ENCODE measurements at regions not wholly inside any gene's neighbourhood (a gene's known extent, or its start where the extent isn't known, plus 50 kb on each side); places are given as distances from the start of the nearest gene placed in this dataset.

DNA sequence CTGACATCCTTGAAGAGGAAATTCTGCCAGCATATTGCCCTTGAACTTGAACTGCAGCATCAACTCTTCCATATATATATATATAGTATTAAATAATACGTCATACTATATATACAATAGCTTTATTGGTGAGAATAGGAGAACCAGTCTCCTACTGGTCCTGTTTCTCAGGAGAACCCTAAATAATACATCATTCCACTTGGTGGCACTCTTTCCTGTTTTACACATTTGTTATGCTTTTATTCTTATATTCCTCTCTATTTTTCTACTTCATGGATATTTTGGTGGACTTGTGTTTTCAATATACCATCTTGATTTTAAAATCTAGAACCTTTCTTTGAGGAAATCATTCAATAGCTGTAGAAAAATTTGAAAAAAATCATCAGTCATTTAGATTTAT, 193.3 kb downstream of the TRPC6 start:
- Histone ChIP-seq H3K9me2 (ENCODE audit: insufficient read depth, low read length) (no peaks in the 10 kb centered on the region), H3K9ac (ENCODE audit: low read length) (no peak overlapping the region)

DNA sequence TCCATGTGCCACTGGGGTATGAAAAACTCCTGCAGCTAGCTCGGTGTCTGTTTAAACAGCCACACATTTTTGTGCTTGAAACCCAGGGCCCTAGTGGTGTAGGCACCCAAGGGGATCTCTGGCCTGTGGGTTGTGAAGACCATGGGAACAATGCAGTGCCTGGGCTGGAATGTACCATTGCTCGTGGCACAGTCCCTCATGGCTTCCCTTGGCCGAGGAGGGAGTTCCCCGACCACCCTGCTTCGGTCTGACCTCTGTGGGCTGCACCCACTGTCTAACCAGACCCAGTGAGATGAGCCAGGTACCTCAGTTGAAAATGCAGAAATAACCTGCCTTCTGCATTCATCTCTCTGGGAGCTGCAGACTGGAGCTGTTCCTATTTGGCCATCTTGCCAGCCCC, 214.0 kb downstream of the TRPC6 start:
- no peak overlapping the region for H3K27ac ChIP-seq (ENCODE audit: low read length)
- no peaks in the 10 kb centered on the region for H4K20me1 ChIP-seq (ENCODE audit: insufficient read depth)
- H3K9ac ChIP-seq (ENCODE audit: low read length): no peak overlapping the region
- no peaks in the 10 kb centered on the region for H3K9me2 ChIP-seq (ENCODE audit: insufficient read depth, low read length)
- H3F3A ChIP-seq (ENCODE audit: insufficient read depth, low read length, poor library complexity, severe bottlenecking): no peaks in the 10 kb centered on the region
- no peak overlapping the region for H3K4me3 ChIP-seq (ENCODE audit: low read length)
- H3K36me3 ChIP-seq (ENCODE audit: insufficient read depth, low read length): no peaks in the 10 kb centered on the region
- H3K27me3 ChIP-seq (ENCODE audit: insufficient read depth, low read depth, low read length): no peaks in the 10 kb centered on the region
- no peak overlapping the region for H3K4me2 ChIP-seq (ENCODE audit: low read length)
- no peak for TF ChIP-seq REST (IDR thresholded peaks at IDR 0.05; ENCODE audit: borderline replicate concordance)
- TF ChIP-seq, protein P1, sequence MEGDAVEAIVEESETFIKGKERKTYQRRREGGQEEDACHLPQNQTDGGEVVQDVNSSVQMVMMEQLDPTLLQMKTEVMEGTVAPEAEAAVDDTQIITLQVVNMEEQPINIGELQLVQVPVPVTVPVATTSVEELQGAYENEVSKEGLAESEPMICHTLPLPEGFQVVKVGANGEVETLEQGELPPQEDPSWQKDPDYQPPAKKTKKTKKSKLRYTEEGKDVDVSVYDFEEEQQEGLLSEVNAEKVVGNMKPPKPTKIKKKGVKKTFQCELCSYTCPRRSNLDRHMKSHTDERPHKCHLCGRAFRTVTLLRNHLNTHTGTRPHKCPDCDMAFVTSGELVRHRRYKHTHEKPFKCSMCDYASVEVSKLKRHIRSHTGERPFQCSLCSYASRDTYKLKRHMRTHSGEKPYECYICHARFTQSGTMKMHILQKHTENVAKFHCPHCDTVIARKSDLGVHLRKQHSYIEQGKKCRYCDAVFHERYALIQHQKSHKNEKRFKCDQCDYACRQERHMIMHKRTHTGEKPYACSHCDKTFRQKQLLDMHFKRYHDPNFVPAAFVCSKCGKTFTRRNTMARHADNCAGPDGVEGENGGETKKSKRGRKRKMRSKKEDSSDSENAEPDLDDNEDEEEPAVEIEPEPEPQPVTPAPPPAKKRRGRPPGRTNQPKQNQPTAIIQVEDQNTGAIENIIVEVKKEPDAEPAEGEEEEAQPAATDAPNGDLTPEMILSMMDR (IDR thresholded peaks at IDR 0.05; ENCODE audit: poor library complexity, severe bottlenecking): no peak
- no peak for TF ChIP-seq SMC3 (conservative IDR thresholded peaks at IDR 0.05; ENCODE audit: poor library complexity)
- no peak for TF ChIP-seq MXI1 (conservative IDR thresholded peaks at IDR 0.05; ENCODE audit: poor library complexity, severe bottlenecking)
- TF ChIP-seq POLR2AphosphoS5 (IDR thresholded peaks at IDR 0.05): no peak
- no peak for TF ChIP-seq RAD21 (conservative IDR thresholded peaks at IDR 0.05)
- no peak for TF ChIP-seq EZH2 (IDR thresholded peaks at IDR 0.05; ENCODE audit: borderline replicate concordance, insufficient read depth, low read length, poor library complexity, severe bottlenecking)
- no peak for TF ChIP-seq TAF1 (IDR thresholded peaks at IDR 0.05; ENCODE audit: low read depth)
- no peak for TF ChIP-seq EP300 (conservative IDR thresholded peaks at IDR 0.05; ENCODE audit: poor library complexity, severe bottlenecking)
- no peak overlapping the region for H2AFZ ChIP-seq (ENCODE audit: low read depth, low read length)
- H3K9me3 ChIP-seq (ENCODE audit: low read length): no peaks in the 10 kb centered on the region
- H3K79me2 ChIP-seq (replicated peaks; ENCODE audit: insufficient read depth, low read length): no peaks in the 10 kb centered on the region

More for the DNA sequence above, 193.3 kb downstream of the TRPC6 start:
- H3K36me3 ChIP-seq (ENCODE audit: insufficient read depth, low read length): no peaks in the 10 kb centered on the region
- H3K4me2 ChIP-seq (ENCODE audit: low read length): no peak overlapping the region
- no peak overlapping the region for H3K27ac ChIP-seq (ENCODE audit: low read length)
- no peaks in the 10 kb centered on the region for H3K9me3 ChIP-seq (ENCODE audit: low read length)
- no peaks in the 10 kb centered on the region for H3K27me3 ChIP-seq (ENCODE audit: insufficient read depth, low read depth, low read length)
- H4K20me1 ChIP-seq (ENCODE audit: insufficient read depth): no peaks in the 10 kb centered on the region
- H3K4me3 ChIP-seq (ENCODE audit: low read length): no peak overlapping the region
- H3F3A ChIP-seq (ENCODE audit: insufficient read depth, low read length, poor library complexity, severe bottlenecking): no peaks in the 10 kb centered on the region
- no peaks in the 10 kb centered on the region for H3K79me2 ChIP-seq (replicated peaks; ENCODE audit: insufficient read depth, low read length)
- TF ChIP-seq REST (IDR thresholded peaks at IDR 0.05; ENCODE audit: borderline replicate concordance): no peak
- TF ChIP-seq SMC3 (conservative IDR thresholded peaks at IDR 0.05; ENCODE audit: poor library complexity): no peak
- TF ChIP-seq EZH2 (IDR thresholded peaks at IDR 0.05; ENCODE audit: borderline replicate concordance, insufficient read depth, low read length, poor library complexity, severe bottlenecking): no peak
- no peak for TF ChIP-seq RAD21 (conservative IDR thresholded peaks at IDR 0.05)
- TF ChIP-seq, protein P1 (IDR thresholded peaks at IDR 0.05; ENCODE audit: poor library complexity, severe bottlenecking): no peak
- no peak for TF ChIP-seq TAF1 (IDR thresholded peaks at IDR 0.05; ENCODE audit: low read depth)
- TF ChIP-seq POLR2AphosphoS5 (IDR thresholded peaks at IDR 0.05): no peak
- TF ChIP-seq EP300 (conservative IDR thresholded peaks at IDR 0.05; ENCODE audit: poor library complexity, severe bottlenecking): no peak
- H2AFZ ChIP-seq (ENCODE audit: low read depth, low read length): no peak overlapping the region

All from neural cell (in vitro differentiated cells).